NCI-H82 (cell line): ENCODE measurements at regions not wholly inside any gene's neighbourhood (a gene's known extent, or its start where the extent isn't known, plus 50 kb on each side); places are given as distances from the start of the nearest gene placed in this dataset.

ENCODE experiments used
- DNase-seq: peaks from one replicate; lab custom pipeline; 2025; lab: John Stamatoyannopoulos, UW

GRCh38 chr2:129765678-129766351 lies 213.7 kb upstream of the RAB6C start:
- no peak for DNase-seq

DNA sequence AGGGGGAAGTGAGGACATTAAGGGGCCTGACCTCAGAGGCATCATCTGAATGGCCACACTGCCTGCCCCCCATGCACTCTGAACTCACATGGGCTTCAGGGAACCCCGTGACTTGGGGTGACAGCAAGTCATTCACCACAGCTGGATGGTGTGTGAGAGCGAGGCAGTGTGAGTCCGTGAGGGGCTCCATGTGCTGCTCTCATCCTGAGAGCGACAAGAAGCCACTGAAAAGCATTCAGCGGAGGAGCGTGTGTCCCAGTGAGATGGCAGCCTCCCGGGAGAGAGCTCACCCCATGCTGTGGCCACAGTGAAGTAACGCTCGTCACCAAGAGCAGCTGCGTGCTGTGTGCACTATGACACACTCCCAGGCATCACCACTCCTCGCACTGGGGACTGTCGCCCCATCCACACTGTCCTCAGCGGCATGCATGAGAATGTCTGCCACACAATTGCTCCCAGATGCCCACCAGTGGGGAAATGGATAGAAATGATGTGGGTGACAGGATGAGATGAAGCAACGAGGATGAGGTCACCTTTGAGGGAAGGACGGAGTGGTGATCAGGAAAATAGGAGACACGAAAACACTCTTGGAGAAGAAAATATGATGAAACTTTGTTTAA lies 213.0 kb upstream of the RAB6C start:
- no peak for DNase-seq

DNA sequence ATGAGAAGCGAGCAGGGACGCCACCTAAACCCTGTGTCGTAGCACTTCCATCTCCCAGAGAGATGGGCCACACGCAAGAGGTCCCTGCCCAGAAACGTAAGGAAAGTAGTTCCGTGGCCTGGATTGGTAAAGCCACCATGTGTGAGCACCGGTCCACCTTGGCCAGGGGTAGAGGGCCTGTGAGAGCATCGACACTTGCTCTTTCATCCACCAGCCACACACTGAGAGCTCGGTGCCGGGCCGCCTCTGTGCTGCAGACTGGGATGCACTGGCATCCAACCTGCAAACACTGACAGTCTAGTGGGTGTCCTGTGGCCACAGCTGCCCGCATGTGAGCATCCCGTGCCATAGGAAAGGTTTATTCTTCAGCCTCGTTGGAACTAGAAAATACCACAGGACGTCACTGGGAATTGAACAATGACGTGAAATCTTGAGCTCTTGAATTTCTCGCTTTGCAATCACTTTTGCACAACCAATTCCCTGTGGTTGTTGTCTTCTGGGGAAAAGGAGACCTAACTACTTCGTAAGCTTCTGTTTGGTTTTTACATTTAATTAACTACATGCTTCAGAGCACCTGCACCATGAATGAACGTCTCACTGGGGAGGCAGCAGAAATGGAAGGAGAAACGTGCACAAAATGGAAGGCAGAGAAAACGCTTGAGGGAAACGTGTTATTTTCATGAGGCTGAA lies 212.0 kb upstream of the RAB6C start:
- no peak for DNase-seq

GRCh38 chr2:129768036-129768386 lies 211.5 kb upstream of the RAB6C start:
- no peak for DNase-seq

DNA sequence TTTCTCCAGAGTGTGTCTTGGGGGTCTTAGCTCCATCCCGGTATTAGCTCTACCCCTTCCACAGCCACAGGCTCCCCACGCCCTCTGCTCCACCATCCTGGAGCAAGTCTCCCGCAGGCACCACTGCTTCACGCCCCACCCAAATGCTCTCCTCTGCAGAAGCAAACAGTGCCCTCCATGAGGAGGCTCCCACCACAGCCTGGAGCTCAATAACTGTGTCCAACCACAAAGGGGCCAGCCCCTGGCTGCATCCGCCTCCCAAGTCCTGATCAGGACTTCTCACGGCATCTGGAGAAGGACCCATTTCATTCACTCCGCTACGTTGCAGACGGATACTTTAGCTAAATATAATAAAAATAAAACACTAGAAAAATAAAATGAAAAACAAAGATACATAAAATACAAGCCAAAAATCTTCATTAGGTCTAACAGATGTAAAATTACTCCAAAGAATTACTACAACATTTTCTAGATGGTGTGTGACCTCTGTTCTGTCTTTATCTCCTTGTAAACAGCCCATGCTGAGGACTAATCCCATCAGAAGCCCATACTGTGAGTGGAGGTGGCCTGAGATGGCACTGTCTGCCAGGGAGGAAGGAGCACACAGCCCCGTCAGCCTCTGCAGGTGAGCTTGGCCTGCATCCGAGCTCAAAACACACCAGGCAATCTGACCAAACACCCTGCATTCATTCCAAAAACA lies 210.8 kb upstream of the RAB6C start:
- no peak for DNase-seq

GRCh38 chr2:129769185-129769991 lies 210.1 kb upstream of the RAB6C start:
- no peak for DNase-seq

DNA sequence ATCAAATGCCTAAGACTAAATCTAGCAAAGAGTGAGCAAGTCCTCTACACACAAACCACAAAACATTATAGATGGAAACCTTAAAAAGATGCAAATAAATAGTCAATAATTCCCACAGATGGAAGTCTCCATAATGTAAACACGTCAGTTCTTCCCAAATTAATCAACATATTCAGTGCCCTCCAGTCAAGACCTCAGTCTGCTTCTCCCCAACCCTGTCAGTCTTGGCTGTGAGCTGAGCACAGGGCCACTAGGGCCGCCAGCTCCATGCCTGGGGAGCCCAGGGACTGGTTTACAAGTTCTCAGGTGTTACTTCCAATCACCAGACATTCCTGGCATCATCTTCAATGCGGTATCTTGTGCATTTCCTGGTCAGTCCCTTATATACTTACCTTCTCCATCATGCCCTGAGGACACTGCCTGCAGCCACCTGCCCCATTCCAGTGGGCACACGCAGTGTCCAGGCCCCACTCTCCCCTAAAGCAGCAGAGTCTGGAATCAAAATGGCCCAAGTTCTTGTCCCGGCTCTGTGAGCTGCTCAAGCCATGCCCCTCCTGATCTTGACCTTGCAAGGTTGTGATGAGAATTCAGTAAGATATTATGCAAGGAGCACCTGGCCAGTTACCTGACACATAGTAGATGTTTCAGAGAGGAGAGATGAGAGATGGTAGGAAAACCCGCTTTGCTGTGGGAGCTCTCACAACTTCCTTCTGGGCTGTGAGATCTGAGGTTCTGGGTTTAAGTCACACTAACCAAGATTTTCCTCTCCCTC lies 207.9 kb upstream of the RAB6C start:
- DNase-seq, result no peak

DNA sequence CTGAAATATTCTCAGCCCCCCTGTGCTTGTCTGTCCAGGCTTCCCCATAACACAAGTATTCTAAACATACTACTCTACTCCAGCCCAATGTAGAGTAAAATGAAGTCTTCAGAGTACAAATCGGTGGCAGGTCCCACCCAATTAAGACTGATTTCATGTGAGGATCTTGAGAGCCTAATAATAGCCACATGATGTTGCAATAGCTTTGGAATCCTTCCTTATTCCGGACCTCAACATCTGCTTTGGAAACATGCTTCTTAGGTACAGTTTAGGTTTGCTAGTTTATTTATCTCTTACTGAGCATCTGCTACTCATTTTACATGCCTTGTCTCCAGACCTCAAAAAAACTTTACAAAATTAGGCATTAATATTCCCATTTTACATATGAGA lies 207.3 kb upstream of the RAB6C start:
- DNase-seq, result no peak

- DNase-seq, result no peak
Observed at GRCh38 chr2:129775952-129776653, 203.4 kb upstream of the RAB6C start.

- DNase-seq, result no peak
Observed at GRCh38 chr2:129777146-129777545, 202.3 kb upstream of the RAB6C start.

DNA sequence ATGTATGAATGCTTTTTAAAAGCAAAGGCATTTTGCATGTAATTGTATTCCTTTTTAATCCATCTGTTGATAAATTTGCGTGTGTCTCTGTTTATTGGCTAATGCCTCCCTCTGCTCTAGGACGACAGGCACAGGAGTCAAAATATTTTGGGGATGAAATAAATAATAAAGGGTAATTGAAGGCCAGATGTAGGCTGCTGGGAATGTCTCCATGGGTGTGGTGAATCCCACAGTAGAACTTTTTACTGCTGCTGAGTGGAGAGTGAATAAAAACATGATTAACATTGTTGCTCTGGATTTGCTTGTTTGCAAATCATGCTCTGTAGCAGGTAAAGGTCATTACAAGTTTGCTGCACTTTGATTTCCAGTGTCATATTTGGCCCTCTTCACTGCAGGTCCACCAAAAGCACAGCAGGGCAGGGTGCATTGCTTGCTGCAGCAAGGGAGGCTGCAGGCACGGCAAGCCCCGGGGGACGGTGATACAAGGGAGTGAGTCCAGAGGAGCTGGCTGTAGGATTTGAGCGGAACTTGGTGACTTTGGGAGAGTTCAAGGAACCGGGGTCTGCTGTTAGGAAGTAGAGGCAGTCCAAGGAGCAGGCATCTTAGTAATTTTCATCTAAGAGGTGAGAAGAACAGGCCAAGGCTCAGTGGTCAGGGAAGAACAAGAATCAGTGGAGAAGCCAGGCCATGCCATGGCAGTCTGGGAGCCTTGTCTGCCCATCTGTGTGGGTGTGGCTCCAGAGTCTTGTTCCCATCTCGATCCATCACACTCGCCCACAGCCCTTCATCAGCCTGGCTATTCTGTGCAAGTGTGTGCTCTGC lies 201.5 kb upstream of the RAB6C start:
- no peak for DNase-seq

DNA sequence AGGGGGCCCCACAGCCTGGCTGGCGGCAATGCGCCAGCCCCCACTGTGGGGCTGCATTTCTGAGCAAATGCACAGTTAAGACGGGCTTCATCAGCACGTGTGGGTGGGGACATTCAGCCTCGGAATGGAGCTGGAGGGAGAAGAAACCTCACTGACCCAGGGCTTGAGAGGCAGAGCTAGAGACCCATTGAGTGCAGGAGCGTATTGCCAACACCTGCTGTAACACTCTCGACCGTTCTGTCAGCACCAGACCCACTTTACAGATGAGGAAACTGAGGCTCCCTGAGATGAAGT lies 200.9 kb upstream of the RAB6C start:
- no peak for DNase-seq

DNA sequence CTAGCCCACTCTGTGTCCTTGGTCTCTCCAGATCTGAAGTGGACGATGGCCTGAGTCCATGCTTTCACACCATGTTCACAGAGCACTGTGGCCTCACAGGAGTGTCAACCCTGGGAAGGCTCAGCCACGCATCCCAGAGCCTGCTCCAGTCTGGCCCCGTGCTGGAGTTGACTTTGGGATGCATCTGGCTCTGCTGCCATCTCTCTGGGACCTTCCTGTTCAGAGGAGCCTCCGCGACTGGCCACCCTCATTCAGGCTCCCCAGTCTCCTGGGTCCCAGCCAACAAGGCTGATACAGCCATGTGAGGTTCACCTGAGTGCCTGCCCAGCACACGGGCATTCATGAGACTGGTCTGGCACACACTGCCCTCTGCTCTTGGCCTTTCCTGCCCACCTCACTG lies 199.7 kb upstream of the RAB6C start:
- no peak for DNase-seq

- no peak for DNase-seq
Observed at GRCh38 chr2:129780316-129781270, 198.9 kb upstream of the RAB6C start.

GRCh38 chr2:129781749-129782632 lies 197.5 kb upstream of the RAB6C start:
- no peak for DNase-seq

- DNase-seq, result no peak
Observed at GRCh38 chr2:129782633-129782990, 196.9 kb upstream of the RAB6C start.

- no peak for DNase-seq
Observed at GRCh38 chr2:129784486-129784885, 195.0 kb upstream of the RAB6C start.

DNA sequence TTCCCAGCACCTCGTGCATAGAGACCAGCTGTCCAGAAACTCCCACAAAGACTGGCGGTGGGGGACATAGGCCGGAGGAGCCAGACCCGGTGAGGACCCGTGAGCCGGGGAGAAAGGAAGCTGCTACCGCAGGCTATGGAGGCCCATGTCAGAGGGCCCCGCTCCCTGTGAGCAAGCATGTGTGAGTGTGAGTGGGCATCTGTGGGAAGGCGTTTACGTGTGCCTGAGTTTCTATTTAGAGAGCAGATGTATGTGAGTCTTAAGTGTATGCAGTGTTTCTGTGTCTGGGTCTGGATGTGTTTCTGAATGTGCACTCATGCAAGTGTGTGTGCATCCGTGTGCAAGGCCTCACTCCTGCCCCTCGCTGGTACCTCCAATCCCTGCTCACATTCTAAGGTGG lies 187.8 kb upstream of the RAB6C start:
- DNase-seq, result no peak
